Fibroblast of pulmonary artery (primary cell): ENCODE measurements at regions not wholly inside any gene's neighbourhood (a gene's known extent, or its start where the extent isn't known, plus 50 kb on each side); places are given as distances from the start of the nearest gene placed in this dataset.

ENCODE experiments used
- DNase-seq: peaks from one replicate; pipeline ENCODE4 v3.0.0-alpha.2; 2010; ENCODE audit warnings: low read depth
- H3K4me3 ChIP-seq: replicated peaks from 2 replicates; pipeline ENCODE4 v1.5.1; 2011; ENCODE audit warnings: low read depth, mild to moderate bottlenecking, control low read depth, low read length, moderate library complexity
- TF ChIP-seq, protein P1 (sequence below): IDR thresholded peaks from 2 replicates; pipeline ENCODE4 v1.5.1; 2011; ENCODE audit warnings: mild to moderate bottlenecking, control low read depth, low read length, inconsistent platforms; ENCODE audit errors: missing control alignments

GRCh38 chr16:85555719-85556455 is 57.2 kb upstream of the GSE1 start:
- DNase-seq: peak; percentile 35
- TF ChIP-seq, protein P1, sequence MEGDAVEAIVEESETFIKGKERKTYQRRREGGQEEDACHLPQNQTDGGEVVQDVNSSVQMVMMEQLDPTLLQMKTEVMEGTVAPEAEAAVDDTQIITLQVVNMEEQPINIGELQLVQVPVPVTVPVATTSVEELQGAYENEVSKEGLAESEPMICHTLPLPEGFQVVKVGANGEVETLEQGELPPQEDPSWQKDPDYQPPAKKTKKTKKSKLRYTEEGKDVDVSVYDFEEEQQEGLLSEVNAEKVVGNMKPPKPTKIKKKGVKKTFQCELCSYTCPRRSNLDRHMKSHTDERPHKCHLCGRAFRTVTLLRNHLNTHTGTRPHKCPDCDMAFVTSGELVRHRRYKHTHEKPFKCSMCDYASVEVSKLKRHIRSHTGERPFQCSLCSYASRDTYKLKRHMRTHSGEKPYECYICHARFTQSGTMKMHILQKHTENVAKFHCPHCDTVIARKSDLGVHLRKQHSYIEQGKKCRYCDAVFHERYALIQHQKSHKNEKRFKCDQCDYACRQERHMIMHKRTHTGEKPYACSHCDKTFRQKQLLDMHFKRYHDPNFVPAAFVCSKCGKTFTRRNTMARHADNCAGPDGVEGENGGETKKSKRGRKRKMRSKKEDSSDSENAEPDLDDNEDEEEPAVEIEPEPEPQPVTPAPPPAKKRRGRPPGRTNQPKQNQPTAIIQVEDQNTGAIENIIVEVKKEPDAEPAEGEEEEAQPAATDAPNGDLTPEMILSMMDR: no peak
- peak overlapping the region; percentile 75 for H3K4me3 ChIP-seq

DNA sequence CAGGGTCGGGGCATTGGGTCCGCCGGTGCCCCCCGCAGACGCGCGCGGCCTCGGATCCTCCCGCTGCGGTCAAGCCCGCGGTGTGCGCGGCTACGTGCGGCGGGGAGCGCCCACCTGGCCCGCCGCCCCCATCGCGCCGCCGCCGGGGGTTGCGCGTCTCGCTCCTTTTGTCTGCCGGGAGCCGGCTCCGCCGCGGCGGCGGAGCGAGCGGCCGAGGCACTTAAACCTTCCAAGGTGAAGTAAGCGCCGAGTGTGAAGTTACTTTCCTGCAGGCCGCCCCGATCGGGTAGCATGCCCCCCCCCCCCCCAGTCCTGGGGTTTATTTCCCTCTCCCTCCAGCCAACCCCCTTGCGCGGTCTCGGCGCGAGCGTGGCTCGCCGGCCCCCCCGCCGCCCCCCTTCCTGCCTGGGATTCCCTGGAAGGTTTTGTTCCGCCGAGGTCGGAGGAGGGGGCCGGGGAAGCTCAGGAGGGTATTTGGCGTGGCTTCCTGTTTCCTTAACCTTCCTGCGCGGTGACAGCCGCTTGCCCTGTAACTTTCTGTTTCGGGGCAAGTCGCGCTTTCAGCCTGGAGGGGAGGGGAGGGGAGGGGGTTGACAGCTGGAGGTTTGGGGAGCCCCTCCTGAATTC is 56.6 kb upstream of the GSE1 start:
- no peak for DNase-seq

DNA sequence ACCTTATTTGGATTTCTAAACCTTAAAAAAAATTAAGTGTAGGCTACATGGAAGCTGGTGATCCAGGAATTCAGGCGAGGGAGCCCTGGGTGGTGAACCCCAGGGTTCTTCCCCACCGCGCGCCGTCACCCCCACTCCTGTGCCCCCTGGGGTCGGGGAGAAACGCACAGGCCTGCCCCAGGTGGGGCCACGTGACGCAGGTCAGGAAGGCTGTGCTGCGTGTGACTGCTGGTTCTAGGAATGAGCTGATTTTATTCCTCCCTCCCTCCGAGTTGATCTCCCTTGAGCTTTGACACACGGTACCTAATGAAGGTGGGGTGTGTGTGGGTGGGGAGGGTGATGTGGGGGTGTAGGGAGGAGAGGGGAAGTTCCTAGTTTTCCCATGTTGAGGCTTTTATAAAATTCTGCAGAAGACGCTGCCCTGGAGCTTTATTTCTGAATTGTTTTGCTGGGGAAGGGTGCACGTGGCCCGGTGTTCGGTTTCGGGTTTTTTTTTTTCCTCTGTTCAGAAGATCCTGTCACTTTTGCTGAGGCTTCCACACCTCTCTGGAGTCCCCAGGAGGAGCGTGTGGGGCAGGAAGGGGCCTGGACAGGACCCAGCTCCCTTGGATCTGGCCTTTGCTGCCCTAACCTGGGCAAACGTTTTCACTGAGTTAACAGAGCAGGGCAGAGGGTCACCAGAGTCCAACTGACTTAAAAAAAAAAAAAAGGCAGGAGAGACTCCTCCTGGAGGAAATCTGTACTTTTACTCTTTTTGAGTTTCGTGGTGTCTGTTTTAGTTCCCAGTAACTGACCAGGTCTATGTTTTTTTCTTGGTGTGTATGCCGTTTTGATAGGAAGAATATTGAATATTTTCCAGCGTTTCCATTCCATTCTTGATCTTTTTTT is 55.8 kb upstream of the GSE1 start:
- DNase-seq: peak; percentile 32
- peak overlapping the region; percentile 75 for H3K4me3 ChIP-seq
- TF ChIP-seq, protein P1: peak; percentile 10

More for the DNA sequence above, 56.6 kb upstream of the GSE1 start:
- peak overlapping the region; percentile 75 for H3K4me3 ChIP-seq
- TF ChIP-seq, protein P1: no peak

GRCh38 chr16:85557971-85558657 is 55.0 kb upstream of the GSE1 start:
- TF ChIP-seq, protein P1: no peak

DNA sequence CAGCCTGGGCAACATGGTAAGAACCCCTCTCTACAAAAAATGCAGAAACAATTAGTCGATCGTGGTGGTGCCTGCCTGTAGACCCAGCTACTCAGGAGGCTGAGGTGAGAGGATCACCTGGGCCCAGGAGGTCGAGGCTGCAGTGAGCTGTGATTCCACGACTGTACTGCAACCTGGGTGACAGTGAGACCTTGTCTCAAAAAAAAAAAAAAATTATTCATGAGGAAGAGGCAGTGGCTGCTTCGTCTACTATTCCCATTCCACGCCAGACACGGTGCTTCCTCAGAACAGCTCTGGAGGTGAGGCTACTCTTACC is 52.2 kb upstream of the GSE1 start:
- no peak for DNase-seq
- TF ChIP-seq, protein P1: no peak
- H3K4me3 ChIP-seq: no peak overlapping the region

More at GRCh38 chr16:85557971-85558657, 55.0 kb upstream of the GSE1 start:
- peak overlapping the region; percentile 75 for H3K4me3 ChIP-seq
- DNase-seq: no peak

GRCh38 chr16:85561248-85562092 is 51.7 kb upstream of the GSE1 start:
- no peak overlapping the region for H3K4me3 ChIP-seq
- no peak for DNase-seq
- TF ChIP-seq, protein P1: no peak
